Stimulated activated CD8-positive, alpha-beta memory T cell treated with anti-CD3 and anti-CD28 coated beads, Interleukin-4, amount 100 ng/mL, for 4 hours (primary cell): ENCODE measurements at regions not wholly inside any gene's neighbourhood (a gene's known extent, or its start where the extent isn't known, plus 50 kb on each side); places are given as distances from the start of the nearest gene placed in this dataset.

Source experiments
- DNase-seq, 2 donors: peaks; one replicate each; pipeline ENCODE4 v3.0.0-alpha.2; 2020; ENCODE audit warnings: low read depth in 2 of 2, low spot score in 1 of 2

DNA sequence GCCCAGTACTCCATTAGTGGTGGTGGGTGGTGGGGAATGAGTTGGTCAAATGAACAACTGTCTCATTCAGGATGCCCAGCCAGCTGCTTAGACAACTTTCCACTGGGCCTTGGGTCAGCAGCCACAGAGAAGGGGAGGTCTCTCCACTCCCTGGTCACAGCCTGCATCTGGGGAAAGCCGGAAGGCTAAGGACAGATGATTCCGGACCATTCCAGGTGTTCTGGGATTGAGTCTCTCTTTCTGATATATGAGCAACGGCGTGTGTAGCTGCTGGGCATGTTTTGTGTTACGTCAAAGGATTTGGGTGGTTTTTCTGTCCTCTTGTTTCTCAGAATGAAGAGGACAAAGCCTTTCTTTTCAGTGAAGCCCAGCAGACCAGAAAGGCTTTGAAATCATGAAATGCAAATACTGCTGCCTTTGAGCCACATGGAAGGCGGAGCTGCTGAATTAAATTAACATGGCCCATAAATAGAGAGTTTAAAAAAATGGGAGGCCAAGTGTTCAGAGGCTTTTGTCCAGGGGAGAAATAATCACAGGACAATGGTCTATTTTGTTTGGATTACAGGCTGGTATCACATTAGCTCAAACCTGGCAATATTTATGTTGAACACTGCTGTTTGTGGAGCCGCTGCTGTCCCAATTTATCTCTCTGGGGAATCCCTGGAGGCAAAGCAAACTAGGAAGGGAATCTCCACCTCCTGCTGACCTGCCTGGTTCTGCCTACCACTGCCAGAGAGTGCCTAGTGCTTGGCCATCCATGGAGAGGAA is 234.4 kb upstream of the E2F8 start:
- DNase-seq = no peak

GRCh38 chr11:19474211-19474610 is 233.5 kb upstream of the E2F8 start:
- DNase-seq = no peak

GRCh38 chr11:19472679-19473078 is 231.9 kb upstream of the E2F8 start:
- no peak for DNase-seq

GRCh38 chr11:19467904-19468303 is 227.2 kb upstream of the E2F8 start:
- no peak for DNase-seq

- DNase-seq = no peak
Measured at GRCh38 chr11:19466314-19466713, 225.6 kb upstream of the E2F8 start.

GRCh38 chr11:19463976-19464375 is 223.2 kb upstream of the E2F8 start:
- DNase-seq = no peak

DNA sequence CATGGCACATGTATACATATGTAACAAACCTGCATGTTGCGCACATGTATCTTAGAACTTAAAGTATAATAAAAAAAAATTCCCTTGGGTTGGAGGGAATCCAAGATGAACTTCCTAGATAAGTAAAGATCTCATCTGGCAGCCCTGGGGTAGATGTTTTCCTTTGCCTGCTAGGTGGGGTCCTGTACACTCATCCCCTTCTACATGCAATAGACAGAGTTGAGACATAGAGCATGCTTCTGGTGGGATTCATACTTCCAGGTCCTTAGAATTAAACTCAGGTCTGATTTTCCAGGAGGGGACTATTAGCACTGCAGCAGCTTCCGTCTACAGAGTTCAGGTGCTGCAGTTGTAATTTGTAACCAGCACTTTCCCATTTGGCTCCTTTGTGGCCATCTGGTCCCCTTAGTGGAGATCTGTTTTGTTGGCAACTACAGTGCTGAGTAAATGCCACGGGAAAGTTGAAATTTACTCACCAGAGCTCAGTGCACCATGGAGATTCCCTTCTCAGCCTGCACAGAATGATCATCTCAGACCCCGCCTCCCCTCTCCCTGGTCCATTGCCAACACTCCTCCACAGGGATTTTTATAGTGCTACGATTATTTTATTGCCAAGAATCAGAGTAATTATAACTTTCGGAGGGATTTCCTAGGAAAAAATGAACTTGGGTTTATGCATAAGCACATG is 220.1 kb upstream of the E2F8 start:
- no peak for DNase-seq

DNA sequence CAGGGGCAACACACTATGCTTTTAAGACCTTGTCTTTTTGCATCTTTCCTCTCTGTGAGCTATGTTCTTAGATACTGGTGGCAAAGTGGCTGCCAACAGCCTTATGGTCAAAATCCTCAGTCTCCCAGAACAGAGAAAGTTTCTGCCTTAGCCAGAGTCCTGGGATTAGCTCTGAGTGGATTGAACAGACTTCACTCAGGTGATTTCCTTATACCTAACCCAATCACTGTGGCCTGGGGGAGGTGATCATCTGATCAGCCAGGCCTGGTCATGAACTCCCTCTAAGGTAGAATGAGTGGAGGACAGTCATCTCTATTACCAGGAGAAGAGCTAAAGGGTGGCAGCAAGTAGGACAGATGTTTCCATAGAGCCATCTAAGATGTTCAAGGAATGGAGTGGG is 218.5 kb upstream of the E2F8 start:
- DNase-seq = no peak

- DNase-seq = no peak
Measured at GRCh38 chr11:19458721-19459120, 218.0 kb upstream of the E2F8 start.

- no peak for DNase-seq
Measured at GRCh38 chr11:19458231-19458630, 217.5 kb upstream of the E2F8 start.

DNA sequence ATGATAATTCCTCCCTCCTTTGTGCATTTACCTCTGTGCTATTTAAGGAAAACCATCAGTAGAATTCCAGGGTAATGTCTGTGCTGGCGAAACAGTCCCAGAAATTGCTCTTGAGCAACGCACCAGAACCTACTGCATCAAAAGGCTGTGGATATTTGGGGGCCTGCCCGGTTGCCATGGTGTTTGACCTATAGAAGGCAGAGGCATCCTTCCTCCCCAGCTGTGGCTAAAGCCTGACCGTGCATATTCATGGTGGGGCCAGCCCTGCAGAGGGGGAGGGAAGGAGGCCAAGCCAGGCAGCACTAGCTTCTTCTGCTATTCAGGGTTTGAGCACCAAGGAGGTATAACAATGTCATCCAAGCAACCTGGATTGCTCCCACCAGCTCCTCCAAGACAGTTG is 215.0 kb upstream of the E2F8 start:
- no peak for DNase-seq

DNA sequence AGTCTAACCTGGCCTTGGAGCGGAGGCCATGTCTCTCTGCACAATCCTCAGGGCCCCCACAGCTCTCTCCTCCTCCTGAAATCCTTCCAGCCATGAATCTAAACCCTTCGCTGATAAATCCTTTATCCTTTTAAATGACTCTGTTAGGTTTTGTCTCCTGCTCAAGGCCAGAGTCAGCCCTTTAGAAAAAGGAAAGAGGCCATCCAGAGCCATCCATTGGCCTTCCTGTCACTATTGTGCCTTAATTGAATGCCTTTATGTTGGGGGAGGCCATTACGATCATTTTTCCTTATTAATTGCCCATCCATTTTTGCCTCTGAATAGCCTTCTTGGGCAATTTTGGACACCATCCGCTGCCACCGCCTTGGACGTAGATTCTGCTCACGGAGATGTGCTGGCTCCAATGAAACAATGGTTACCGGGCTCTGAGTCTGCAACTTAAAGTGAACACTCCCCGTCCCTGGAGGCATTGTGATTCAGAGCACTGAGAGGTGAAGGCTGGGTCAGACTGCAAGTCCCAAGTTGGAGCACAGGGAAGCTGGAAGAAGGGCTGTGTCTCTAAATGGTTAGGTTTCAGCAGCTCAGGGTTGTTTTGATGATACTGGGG is 213.0 kb upstream of the E2F8 start:
- DNase-seq = no peak

DNA sequence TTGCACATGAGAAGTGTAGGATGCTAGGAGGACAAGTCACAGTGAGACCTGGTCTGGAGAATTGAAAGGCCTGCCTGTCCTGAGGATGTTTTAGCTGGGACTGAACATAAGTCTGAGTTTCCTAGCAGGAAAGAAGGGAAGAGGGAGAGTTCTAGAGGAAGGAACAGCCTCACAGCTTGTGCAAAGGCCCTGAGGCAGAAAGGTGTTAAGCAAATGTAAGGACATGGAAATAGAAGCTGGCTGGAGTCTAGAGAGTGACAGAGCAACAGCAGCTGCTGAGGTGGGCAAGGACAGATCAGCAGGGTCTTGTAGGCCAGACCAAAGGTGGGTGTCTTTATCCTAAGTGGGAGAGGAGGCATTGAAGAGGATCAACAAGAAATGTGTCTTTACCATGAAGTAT is 210.9 kb upstream of the E2F8 start:
- no peak for DNase-seq

- DNase-seq = no peak
Measured at GRCh38 chr11:19450282-19450681, 209.5 kb upstream of the E2F8 start.

DNA sequence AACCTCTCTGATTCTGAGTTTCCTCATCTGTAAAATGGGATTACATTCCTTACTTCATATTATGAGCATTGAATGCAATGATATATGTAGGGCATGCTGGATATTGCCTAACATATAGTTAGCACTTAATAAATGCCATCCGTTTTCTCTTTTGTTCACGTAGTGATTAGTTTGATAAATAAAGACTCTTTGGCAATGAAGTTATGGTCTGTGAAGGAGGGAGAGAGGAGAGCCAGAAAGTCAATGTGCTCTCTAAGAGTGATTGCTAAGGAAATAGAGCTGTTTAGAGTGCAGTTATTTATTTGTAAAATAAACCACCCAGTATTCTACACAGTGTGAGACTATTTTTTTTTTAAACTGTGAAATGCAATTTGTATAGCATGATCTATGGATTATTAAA is 207.9 kb upstream of the E2F8 start:
- no peak for DNase-seq

- DNase-seq = no peak
Measured at GRCh38 chr11:19447150-19447566, 206.4 kb upstream of the E2F8 start.

DNA sequence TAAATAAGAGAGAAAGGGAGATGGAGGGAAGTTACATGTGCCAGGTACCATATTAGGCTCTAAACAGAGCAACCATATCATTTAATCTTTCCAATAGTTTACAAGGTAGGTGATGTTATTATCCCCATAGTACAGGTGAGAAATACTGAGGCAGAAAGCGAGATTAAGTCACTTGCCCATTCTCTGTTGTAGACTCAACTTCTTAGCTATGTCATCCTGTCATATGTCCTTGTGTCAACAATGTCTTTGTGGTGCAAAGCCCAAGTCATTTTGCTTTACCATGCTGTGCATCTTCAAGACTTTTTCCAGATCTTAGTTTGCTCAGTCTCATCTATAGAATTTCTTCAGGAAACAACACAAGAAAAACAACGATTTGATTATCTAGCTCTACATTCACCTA is 205.0 kb upstream of the E2F8 start:
- DNase-seq = no peak

DNA sequence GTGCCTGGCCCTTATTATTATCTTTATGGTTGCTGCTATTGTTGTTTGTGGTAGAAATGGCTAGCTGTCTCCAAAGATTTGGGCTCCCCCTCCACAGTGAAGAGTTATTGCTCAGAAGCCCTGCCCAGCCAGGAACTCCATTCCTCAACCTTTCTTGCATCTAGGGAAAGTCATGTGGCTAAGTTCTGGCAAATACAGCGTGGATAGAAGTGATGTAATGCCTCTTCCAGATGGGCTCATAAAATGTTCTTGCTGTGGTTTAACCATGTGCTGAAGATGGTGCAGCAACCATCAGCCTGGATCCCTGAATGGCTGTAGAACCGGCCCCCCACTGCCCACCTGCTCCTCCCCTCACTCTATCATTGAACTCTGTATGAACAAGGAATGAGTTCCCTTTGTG is 203.5 kb upstream of the E2F8 start:
- DNase-seq = no peak

DNA sequence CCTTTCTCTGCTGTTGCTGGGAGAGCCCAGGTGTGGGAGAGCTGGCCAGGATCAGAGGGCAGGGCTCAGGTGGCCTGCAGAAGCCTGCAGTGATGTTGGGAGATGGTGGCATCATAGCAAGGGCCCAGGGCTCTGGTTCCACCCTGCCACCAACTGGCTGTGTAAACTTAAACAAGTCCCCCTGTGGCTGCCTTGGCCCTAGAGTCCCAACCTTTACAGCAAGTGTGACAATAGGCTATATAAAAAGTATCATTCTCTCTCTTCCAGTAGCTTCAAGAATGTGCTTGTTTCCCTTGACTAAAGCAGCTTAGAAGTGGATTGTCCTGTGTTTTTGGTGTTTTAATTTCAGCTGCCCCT is 201.8 kb upstream of the E2F8 start:
- no peak for DNase-seq

GRCh38 chr11:19441752-19442553 is 201.2 kb upstream of the E2F8 start:
- peak in 1 of 2 donors; percentile 4 for DNase-seq

DNA sequence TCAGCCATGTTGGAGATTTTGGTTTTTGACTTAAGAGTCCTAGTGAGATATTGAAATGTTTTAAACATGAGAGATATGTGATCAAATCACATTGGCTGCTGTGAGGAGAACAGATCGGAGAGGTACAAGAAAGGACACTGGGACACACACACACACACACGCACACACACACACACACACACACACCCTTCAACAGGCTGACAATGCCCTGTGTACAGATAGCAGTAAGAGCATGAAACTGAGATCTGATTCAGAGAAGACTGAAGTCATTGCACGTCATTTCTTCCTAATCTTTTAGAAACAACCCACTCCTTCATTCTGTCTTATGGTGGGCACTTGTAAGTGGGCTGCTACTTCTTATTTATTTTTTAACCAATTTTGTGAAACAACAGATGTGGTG is 200.5 kb upstream of the E2F8 start:
- no peak for DNase-seq

GRCh38 chr11:19437760-19438159 is 197.0 kb upstream of the E2F8 start:
- no peak for DNase-seq
